Activated gamma-delta T cell treated with Interleukin-2 at 50 U/mL for 16 hours (primary cell): ENCODE measurements at regions not wholly inside any gene's neighbourhood (a gene's known extent, or its start where the extent isn't known, plus 50 kb on each side); places are given as distances from the start of the nearest gene placed in this dataset.

Experiments used
- DNase-seq: peaks from one replicate; pipeline ENCODE4 v3.0.0-alpha.2; 2020

GRCh38 chr4:11801466-11802446 lies 373.1 kb upstream of the HS3ST1 start:
- no peak for DNase-seq

DNA sequence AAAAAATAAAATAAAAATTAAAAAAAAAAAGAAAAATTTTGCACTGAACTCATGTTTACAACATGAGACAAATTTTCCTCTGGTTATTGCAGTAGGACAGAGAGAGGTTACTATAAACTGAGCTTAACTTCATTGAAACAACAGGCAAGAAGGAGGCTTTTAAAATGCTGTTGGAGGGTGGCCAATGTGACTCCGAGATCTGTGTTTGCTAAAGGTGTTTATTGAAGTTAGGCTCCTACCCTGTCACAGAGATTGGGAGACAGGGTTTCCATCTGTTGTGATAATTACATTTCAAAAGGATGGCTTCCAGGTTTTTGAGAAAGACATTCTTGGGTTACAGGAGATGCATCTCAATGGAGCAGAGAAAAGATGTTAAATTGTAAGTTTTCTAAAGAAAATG lies 370.5 kb upstream of the HS3ST1 start:
- DNase-seq = no peak

DNA sequence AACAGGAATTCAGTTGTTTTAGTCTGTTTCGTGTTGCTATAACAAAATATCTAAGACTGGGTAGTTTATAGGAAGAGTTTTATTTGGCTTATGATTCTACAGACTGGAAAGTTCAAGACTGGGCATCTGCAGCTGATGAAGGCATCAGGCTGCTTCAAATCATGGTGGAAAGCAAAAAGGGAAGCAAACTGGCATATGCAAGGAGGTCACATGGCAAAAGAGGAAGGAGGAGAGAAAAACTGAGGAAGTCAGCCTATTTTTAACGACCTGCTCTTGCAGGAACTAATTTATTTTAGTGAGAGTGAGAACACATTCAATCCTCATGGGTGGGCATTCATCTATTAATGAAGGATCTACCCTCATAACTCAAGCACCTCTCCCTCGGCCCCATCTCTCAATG lies 363.1 kb upstream of the HS3ST1 start:
- DNase-seq = no peak

- no peak for DNase-seq
These were observed 361.5 kb upstream of the HS3ST1 start for GRCh38 chr4:11790230-11790629.

DNA sequence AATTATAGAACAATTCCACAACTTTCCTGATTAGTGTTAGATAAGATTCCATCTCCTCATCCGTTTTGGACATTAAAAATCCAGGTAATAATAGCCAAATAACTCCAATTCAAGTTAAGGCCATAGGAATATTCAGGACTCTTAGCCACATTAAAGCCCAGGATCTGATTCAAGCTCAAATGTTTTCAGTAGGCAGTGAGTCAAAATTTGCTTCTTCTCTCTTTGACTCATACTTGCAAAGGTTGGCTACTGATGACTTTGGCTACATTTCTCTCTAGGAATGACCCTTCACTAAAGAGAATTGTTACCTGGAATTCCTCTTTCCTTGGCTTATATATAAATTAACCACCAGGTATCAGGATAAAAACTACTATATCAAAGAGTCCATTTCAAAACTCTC lies 354.9 kb upstream of the HS3ST1 start:
- no peak for DNase-seq

- DNase-seq = no peak
These were observed 354.2 kb upstream of the HS3ST1 start for GRCh38 chr4:11782859-11783258.

- DNase-seq = no peak
These were observed 348.8 kb upstream of the HS3ST1 start for GRCh38 chr4:11777447-11777846.

- DNase-seq = no peak
These were observed 345.7 kb upstream of the HS3ST1 start for GRCh38 chr4:11774346-11774745.

- no peak for DNase-seq
These were observed 345.1 kb upstream of the HS3ST1 start for GRCh38 chr4:11773798-11774197.

DNA sequence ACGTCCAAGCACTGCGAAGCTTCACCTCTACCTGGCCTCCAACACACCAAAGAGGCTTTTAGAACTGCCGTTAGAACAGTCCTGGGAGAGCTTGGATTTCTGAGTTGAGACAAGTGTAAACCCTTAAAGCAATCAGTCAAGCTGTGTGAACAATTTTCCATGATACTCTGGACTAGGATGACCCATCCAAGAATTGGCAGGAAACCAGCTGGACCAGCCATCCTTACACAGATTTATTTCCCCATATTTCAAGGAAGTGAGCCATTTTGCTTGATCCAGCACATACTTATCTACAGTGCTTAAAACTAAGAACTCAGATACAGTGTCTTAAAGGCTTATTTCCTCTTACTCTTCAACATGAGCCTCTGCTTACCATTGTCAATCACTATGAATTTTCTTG lies 340.7 kb upstream of the HS3ST1 start:
- DNase-seq = no peak

DNA sequence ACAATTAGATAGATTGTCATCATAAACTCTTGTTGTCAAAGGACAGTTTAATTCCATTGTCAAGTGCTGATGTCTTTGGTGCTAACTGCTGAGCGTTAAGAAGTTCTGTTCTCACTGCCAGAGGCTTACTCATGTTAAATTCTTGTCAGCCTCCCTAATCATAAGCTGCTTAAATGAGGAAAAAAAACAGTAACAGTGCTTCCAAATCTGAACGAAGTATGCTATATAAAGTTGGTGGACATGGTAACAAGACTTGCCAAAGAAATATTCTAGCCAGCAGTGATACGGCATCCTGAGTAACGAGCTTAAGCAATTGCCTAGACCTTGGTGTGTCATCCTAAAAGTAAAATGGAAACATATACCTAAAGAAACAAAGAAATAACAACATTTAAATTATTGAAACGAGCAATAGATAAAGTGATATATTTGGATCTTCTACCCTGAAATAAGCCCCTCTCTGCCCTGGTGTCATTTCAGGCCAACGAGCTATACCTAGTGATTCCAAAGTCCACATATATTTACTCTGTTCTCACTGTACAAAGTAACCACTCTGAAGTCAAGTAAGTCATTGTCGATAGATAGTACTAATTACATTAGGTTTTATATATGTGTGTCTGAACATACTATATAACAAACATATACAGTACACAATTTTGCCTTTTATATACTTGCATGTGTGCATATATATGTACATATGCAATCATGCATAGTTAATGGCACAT lies 339.7 kb upstream of the HS3ST1 start:
- no peak for DNase-seq

DNA sequence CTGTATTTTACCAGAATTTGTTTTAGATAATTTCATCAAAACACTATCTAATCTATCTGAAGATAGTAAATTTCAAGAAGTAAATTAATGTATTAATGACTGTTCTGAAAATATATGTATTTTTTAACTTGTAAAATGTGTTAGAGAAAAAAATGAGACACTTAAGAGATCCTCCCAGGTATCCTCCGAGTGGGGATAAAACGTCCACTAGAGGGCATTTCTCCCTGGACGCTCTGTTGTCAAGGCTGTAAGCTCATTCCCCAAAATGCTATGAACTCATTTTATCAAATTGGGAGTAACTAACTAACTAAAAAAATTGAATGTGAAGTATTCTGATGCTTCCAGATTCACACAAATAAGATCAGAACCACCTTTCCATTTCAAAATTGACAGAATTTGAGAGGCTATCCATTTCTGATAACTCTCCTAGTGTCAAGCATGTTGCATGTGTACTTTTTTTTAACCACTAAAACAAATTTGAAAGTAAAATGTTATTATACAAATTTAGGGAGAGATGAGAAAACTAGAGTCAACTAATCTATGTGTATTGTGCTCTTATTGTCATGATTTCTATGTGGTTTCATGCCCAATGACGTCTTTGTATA lies 337.3 kb upstream of the HS3ST1 start:
- DNase-seq = no peak

DNA sequence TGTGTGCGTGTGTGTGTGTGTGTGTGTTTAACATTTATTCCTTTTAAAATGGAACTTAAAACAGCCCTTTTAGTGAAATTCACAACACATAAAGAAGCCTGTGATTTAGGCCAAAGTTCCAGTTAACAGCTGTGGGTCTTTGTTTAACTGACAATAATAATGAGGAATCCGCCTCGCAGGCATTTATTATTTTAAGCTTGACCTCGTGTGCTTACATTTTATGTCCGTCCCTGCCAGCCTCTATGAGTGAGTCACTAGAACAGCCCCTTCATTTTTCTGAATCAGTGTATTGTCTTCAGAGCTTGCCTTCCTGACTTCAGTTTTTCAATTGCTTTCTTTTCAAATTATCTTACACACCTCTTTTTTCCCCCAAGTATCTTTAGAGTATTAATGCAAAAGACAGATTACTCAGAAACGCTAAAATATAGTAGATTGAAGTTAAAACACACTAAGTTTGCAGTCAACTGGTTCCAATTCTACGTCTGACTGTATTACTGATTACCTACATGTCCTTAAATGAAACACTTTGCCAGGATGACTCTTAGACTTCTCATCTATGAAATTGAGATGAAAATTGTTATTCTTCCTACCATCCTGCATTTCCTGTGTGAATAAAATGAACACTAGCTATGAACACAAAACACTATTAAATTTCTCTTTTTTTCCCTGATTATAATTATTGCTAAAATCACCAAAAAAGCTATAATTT lies 319.6 kb upstream of the HS3ST1 start:
- no peak for DNase-seq

- no peak for DNase-seq
These were observed 318.0 kb upstream of the HS3ST1 start for GRCh38 chr4:11746734-11747133.

DNA sequence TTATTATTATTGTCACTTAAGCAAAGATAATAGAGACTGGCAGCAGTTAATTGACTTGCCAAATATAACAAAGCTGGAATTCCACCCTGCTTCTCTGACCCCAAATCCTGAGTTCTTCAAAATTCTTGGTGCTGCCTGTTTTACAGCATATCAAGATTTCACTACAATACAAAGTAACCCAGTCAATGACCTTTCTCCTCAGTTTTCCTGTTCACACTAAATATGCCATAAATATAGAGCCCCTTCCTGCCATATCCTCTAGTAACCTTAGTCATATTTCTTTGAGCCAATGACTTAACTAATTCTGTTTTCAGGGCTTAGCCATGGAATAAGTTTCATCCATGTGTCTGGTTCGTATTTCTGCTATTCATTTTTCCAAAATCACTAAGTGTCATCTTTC lies 315.3 kb upstream of the HS3ST1 start:
- DNase-seq = no peak

DNA sequence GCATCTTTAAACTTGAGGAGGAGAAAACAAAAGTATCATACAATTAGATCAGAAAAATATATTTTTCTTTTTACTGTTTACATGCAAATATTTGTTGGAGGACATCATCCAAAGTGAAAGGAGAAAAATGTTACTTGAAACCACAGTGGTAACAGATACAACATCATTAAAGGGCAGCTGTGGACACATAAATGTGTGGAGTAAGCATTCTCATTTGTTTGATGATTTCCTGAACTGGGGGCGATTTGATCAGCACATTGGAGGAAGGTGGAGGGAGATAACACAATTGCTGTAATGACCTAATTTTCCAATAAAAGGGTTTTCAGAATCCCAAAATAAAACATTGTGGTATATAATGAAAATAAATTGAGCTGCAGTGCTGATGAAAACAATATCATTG lies 314.5 kb upstream of the HS3ST1 start:
- DNase-seq = no peak

DNA sequence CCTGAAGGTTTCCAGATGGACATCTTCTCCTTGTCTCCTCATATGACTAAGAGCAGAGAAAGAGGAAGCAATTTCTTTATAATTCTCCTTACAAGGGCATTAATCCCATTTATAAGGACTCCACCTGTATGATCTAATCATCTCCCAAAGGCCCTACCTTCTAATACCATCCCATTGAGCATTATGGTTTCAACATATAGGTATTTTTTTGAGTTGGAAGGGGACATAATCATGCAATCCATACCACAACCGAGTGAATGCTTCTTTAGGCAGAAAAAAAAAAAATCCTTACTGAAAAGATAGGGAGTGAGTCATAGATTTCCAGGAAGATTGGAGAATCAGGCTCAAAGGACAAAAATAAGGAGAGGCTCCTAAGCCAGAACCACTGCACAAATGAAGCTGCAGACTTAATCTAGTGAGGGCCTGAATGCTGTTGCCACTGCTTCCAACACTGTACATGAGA lies 312.5 kb upstream of the HS3ST1 start:
- no peak for DNase-seq

DNA sequence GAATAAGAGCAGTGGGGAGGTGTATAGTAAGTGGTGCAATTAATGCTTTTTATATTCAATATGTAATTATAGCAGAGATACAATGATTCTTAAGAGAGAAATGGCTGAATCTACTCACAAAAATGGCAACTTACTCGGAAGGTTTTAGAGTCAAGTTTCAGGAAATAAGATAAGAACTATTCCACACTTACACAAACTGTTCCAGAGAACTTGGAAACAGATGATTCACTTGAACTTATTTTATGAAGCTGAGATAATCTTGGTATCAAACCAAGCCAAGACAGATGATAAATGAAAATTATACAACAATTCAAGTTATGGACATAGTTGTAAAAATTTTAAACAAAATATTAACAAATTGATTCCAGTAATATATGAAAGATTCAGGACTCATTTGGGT lies 311.3 kb upstream of the HS3ST1 start:
- no peak for DNase-seq

GRCh38 chr4:11736978-11737377 lies 308.3 kb upstream of the HS3ST1 start:
- no peak for DNase-seq

DNA sequence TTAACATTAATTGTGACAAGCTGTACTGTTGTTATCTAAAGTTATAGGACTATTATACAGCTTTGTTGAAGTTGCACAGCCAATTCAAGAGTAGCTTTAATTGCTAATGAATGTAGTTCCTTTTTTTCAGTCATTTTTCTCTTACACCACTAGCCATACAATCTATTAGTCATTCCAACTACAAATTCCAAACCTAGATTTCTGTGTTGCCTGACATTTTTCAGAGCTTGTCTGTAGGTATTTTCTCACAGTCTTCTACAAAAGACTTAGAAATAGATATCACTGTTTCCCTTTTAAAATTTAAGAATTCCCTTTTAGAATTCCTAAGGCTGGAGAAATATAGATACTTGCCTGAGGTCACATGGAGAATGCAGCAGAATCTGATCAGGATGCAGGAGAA lies 307.0 kb upstream of the HS3ST1 start:
- DNase-seq = no peak

DNA sequence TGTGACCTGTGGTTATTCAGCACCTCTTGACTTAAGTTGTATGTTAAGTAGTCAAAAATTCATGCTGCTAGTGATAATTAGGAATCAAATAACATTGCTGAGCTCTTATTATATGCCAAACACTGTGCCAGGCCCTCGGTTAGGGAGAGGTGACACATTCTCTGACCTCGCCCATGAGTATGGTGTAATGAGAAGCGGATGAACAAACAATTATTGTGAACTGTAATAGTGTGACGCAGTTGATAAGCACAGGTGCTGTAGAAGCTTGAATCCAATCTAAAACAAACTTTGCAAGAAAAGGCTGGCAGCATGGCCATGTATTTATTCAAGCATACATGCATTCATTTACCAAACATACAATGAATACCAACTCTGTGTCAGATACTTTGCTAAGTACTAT lies 303.5 kb upstream of the HS3ST1 start:
- DNase-seq = no peak

- DNase-seq = no peak
These were observed 301.9 kb upstream of the HS3ST1 start for GRCh38 chr4:11730545-11730944.

- DNase-seq = no peak
These were observed 300.9 kb upstream of the HS3ST1 start for GRCh38 chr4:11729548-11729947.
